A549 (cell line): ENCODE measurements at regions not wholly inside any gene's neighbourhood (a gene's known extent, or its start where the extent isn't known, plus 50 kb on each side); places are given as distances from the start of the nearest gene placed in this dataset.

Source experiments
- ATAC-seq, 2 experiments: fragments of 200-7000 bp in 1 of 2; fragments of >200 bp in 1 of 2; cut with Nextera tagmentation in 1 of 2; cut with Tn5 transposase in 1 of 2; 3 replicates each; pipeline versions ENCODE4 v1.8.0 to v1.9.1; 2018 to 2020; ENCODE audit warnings: mild to moderate bottlenecking in 1 of 2, moderate library complexity in 1 of 2
- CTCF ChIA-PET: fragments of 300-600 bp; sonication (Branson Sonifier 250); formaldehyde crosslinking; extraction: SDS; loops from one replicate; lab custom pipeline; 2021; ENCODE audit warnings: antibody characterized with exemption, inconsistent platforms; lab: Yijun Ruan, JAX
- POLR2A ChIA-PET: fragments of 350-600 bp; formaldehyde crosslinking; extraction: SDS; loops from one replicate; lab custom pipeline; 2021; ENCODE audit warnings: antibody characterized with exemption, inconsistent platforms; lab: Yijun Ruan, JAX
- DNase-seq, 2 experiments: peaks; one replicate each; pipeline versions ENCODE4 v3.0.0 to v3.0.0-alpha.2; 2011 to 2016; ENCODE audit warnings: low read depth in 1 of 2, low spot score in 1 of 2
- FAIRE-seq: peaks from 2 replicates; lab custom pipeline; 2011; peaks lifted over from hg19 to GRCh38; lab: Jason Lieb, UNC
- H3K27ac ChIP-seq, 2 experiments: fragments of >200 bp; sonication (Bioruptor Twin); formaldehyde crosslinking; 3 replicates each; pipeline ENCODE4 v1.5.1; 2016 to 2017
- H3K4me1 ChIP-seq: fragments of >200 bp; sonication (Bioruptor Twin); formaldehyde crosslinking; 3 replicates; pipeline ENCODE4 v1.6.1; 2016
- H3K4me2 ChIP-seq: fragments of >200 bp; sonication (Bioruptor Twin); formaldehyde crosslinking; 3 replicates; pipeline ENCODE4 v1.6.1; 2016
- H3K4me3 ChIP-seq: fragments of >200 bp; sonication (Bioruptor Twin); formaldehyde crosslinking; 3 replicates; pipeline ENCODE4 v1.5.1; 2016
- H3K9me3 ChIP-seq: fragments of >200 bp; sonication (Bioruptor Twin); formaldehyde crosslinking; 3 replicates; pipeline ENCODE4 v1.6.1; 2016
- BHLHE40 ChIP-seq: IDR thresholded peaks from 2 replicates; pipeline ENCODE4 v1.6.1; 2012; ENCODE audit warnings: low read depth, low read length, inconsistent platforms
- CBX8 ChIP-seq: fragments of 200-600 bp; sonication (generic); IDR thresholded peaks from 2 replicates; pipeline ENCODE4 v1.6.1; 2016
- EHF ChIP-seq: fragments of 250-450 bp; sonication (Bioruptor Pico); IDR thresholded peaks from 2 replicates; pipeline ENCODE4 v1.5.0; 2020; ENCODE audit warnings: mild to moderate bottlenecking
- ESRRA ChIP-seq: fragments of 150-350 bp; IDR thresholded peaks from 2 replicates; pipeline ENCODE4 v1.6.1; 2014; ENCODE audit warnings: mild to moderate bottlenecking, low read length, borderline replicate concordance
- FOSB ChIP-seq: fragments of 250-450 bp; sonication (Bioruptor Pico); IDR thresholded peaks from 2 replicates; pipeline ENCODE4 v1.5.0; 2020; ENCODE audit warnings: mild to moderate bottlenecking, moderate library complexity
- GATA3 ChIP-seq: IDR thresholded peaks from 2 replicates; pipeline ENCODE4 v1.6.1; 2012; ENCODE audit warnings: borderline replicate concordance
- HES2 ChIP-seq: fragments of >200 bp; sonication (Bioruptor Twin); formaldehyde crosslinking; IDR thresholded peaks from 2 replicates; pipeline ENCODE4 v1.6.1; 2016
- HOXB13 ChIP-seq: fragments of 250-450 bp; sonication (Bioruptor Pico); IDR thresholded peaks from 2 replicates; pipeline ENCODE4 v1.5.0; 2020; ENCODE audit warnings: low read depth, mild to moderate bottlenecking, moderate library complexity
- JUNB ChIP-seq: fragments of >200 bp; sonication (Bioruptor Twin); formaldehyde crosslinking; IDR thresholded peaks from 2 replicates; pipeline ENCODE4 v1.6.1; 2016
- MAZ ChIP-seq: fragments of 150-350 bp; IDR thresholded peaks from 2 replicates; pipeline ENCODE4 v1.6.1; 2014; ENCODE audit warnings: antibody characterized with exemption, low read depth, low read length, borderline replicate concordance
- NPAS2 ChIP-seq: fragments of 250-450 bp; sonication (Bioruptor Pico); IDR thresholded peaks from 2 replicates; pipeline ENCODE4 v1.8.0; 2022; ENCODE audit warnings: mild to moderate bottlenecking, moderate library complexity, borderline replicate concordance
- RARB ChIP-seq: fragments of 250-450 bp; sonication (Bioruptor Pico); IDR thresholded peaks from 2 replicates; pipeline ENCODE4 v1.8.0; 2021; ENCODE audit warnings: mild to moderate bottlenecking, moderate library complexity
- REST ChIP-seq: fragments of 200-600 bp; sonication (generic); IDR thresholded peaks from 2 replicates; pipeline ENCODE4 v1.6.1; 2016; ENCODE audit warnings: antibody characterized with exemption, mild to moderate bottlenecking, moderate library complexity
- RFX5 ChIP-seq: fragments of 450-650 bp; IDR thresholded peaks from 2 replicates; pipeline ENCODE4 v1.7.1; 2014; ENCODE audit warnings: antibody characterized with exemption, mild to moderate bottlenecking, moderate library complexity
- RNF2 ChIP-seq: fragments of 200-600 bp; sonication (generic); IDR thresholded peaks from 2 replicates; pipeline ENCODE4 v1.6.1; 2016; ENCODE audit warnings: low read depth, mild to moderate bottlenecking, antibody characterized with exemption, moderate library complexity, borderline replicate concordance
- USF2 ChIP-seq: fragments of 450-650 bp; IDR thresholded peaks from 2 replicates; pipeline ENCODE4 v1.6.1; 2014; ENCODE audit warnings: antibody characterized with exemption
- ZC3H11A ChIP-seq: fragments of 450-650 bp; IDR thresholded peaks from 2 replicates; pipeline ENCODE4 v1.6.1; 2014; ENCODE audit warnings: antibody characterized with exemption, mild to moderate bottlenecking
- ZFP36 ChIP-seq: fragments of 450-650 bp; IDR thresholded peaks from 2 replicates; pipeline ENCODE4 v1.6.1; 2014; ENCODE audit warnings: borderline replicate concordance; ENCODE audit not compliant: partially characterized antibody
- ZNF302 ChIP-seq: fragments of 250-450 bp; sonication (Bioruptor Pico); IDR thresholded peaks from 2 replicates; pipeline ENCODE4 v1.9.0; 2021; ENCODE audit warnings: inconsistent platforms, mild to moderate bottlenecking, moderate library complexity
- ZSCAN20 ChIP-seq: fragments of 250-450 bp; sonication (Bioruptor Pico); IDR thresholded peaks from 2 replicates; pipeline ENCODE4 v1.8.0; 2022; ENCODE audit warnings: mild to moderate bottlenecking, moderate library complexity
- WGBS: methylation state at CpG from one replicate; pipeline ENCODE4 v1.1.6; 2017; ENCODE audit errors: missing lambda C conversion rate; 5-methylcytosine and 5-hydroxymethylcytosine counted together
- TF ChIP-seq, protein P1 (sequence below): IDR thresholded peaks from 2 replicates; pipeline ENCODE4 v1.6.1; 2012; ENCODE audit warnings: low read depth, borderline replicate concordance

GRCh38 chr11:33959855-33960400 is 68.1 kb upstream of the LMO2 start:
- no peak for TF ChIP-seq CBX8
- no peak for TF ChIP-seq BHLHE40
- no peak for TF ChIP-seq RNF2
- TF ChIP-seq MAZ: no peak
- TF ChIP-seq EHF (CRISPR knock-in tag): no peak
- H3K4me2 ChIP-seq: no peak overlapping the region
- POLR2A ChIA-PET: no interaction called here
- WGBS: 84% methylated on average over 3 of the region's 3 CpGs
- H3K4me3 ChIP-seq: no peak overlapping the region
- DNase-seq (no peak), FAIRE-seq (no peak), ATAC-seq (no peak)
- no peaks in the 10 kb centered on the region for H3K4me1 ChIP-seq
- CTCF ChIA-PET: interaction anchor here (1.2 to 5.1 kb wide), 3 partner anchors 11 to 125 kb away, joined by 4 to 39 read pairs (median 17); no protein-coding TSS in a partner anchor
- no peaks in the 10 kb centered on the region for H3K9me3 ChIP-seq
- no peak overlapping the region for H3K27ac ChIP-seq

DNA sequence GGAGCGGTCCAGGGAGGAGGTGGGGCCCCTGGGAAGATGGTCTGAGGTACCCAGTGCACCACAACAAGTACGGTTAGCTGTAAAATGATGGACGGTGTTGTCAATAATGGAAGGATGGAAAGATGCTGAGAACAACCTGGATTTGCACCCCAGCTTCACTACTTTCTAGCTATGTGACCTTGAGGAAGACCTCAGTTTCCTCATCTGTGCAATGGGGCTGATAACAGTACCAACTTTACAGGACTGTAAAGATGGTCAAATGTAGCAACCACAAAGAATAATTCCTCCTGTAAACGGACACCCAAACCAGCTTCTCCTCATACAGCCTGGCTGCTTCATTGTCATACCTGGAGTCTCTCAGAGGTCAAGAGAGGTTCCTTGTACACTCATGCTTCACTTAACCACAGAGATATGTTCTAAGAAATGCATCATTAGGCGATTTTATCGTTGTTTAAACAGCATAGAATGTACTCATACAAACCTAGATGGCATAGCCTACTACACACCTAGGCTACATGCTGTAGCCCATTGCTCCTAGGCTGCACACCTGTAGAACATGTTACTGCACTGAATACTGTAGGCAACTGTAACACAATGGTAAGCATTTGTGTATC is 65.5 kb upstream of the LMO2 start:
- no peak for ATAC-seq
- CTCF ChIA-PET: interaction anchor here (1.0 to 5.1 kb wide), 2 partner anchors 13 to 99 kb away, joined by 7 to 39 read pairs; no protein-coding TSS in a partner anchor
- Histone ChIP-seq H3K4me3 (no peak overlapping the region), H3K9me3 (no peaks in the 10 kb centered on the region), H3K27ac (no peak overlapping the region), H3K4me1 (no peaks in the 10 kb centered on the region), H3K4me2 (no peak overlapping the region)
- WGBS: 41% methylated on average over 6 of the region's 6 CpGs
- POLR2A ChIA-PET: no interaction called here
- TF ChIP-seq HES2 (no peak), ESRRA (0 out of 2 replicates have a peak, but pooled peaks have one; percentile 8)
- FAIRE-seq: no peak
- no peak for DNase-seq

DNA sequence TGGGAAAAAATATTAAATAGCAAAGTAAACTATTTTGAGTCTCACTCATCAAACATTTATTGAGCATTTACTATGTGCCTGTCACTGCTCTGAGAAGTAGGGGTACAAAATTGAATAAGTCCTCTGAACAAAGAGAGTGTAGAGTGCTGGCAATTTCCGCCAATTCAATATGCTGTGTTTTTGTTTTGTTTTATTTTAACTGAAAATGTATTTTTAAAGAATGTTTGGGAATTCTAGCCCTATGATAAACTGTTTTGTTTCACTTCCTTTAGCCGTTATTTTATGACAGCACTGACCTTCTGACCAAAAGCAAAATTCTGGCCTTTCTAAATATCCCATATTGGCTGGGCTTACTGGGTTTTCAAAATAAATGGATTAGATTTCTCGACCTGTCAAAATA is 64.7 kb upstream of the LMO2 start:
- ChIA-PET POLR2A (no interaction called here), CTCF (interaction anchor here (5.1 kb wide), 1 partner anchor 14 kb away, joined by 39 read pairs; no protein-coding TSS in a partner anchor)
- FAIRE-seq (no peak), DNase-seq (no peak), ATAC-seq (no peak)
- TF ChIP-seq GATA3 (no peak), FOSB (CRISPR knock-in tag) (no peak), NPAS2 (no peak), JUNB (no peak), ZNF302 (CRISPR knock-in tag) (no peak), HOXB13 (CRISPR knock-in tag) (no peak), ZFP36 (no peak), RFX5 (no peak)
- no peak overlapping the region for H3K27ac ChIP-seq
- no peak overlapping the region for H3K4me3 ChIP-seq
- no peaks in the 10 kb centered on the region for H3K4me1 ChIP-seq
- no peaks in the 10 kb centered on the region for H3K9me3 ChIP-seq
- 58% methylated on average over 3 of the region's 3 CpGs for WGBS
- H3K4me2 ChIP-seq: no peak overlapping the region

DNA sequence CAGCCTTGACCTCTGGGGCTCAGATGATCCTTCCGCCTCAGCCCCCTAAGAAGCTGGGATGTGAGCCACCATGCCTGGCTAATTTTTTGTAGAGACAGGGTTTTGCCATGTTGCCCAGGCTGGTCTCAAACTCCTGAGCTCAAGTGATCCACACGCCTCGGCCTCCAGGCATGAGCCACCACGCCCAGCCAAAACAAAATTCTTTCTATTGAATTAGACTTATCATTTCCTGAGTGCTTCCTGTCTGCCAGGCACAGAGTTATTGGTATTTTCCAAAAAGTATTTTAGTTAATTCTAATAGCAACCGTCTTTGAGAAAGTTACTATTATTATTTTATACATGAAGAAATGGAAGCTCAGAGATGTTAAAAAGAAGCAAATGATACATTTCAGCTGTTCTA is 61.4 kb upstream of the LMO2 start:
- TF ChIP-seq USF2 (no peak), MAZ (no peak), RARB (CRISPR knock-in tag) (no peak), REST (no peak), ZNF302 (CRISPR knock-in tag) (no peak), ZSCAN20 (CRISPR knock-in tag) (no peak), ESRRA (no peak), ZC3H11A (no peak)
- TF ChIP-seq, protein P1, sequence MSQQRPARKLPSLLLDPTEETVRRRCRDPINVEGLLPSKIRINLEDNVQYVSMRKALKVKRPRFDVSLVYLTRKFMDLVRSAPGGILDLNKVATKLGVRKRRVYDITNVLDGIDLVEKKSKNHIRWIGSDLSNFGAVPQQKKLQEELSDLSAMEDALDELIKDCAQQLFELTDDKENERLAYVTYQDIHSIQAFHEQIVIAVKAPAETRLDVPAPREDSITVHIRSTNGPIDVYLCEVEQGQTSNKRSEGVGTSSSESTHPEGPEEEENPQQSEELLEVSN: no peak
- FAIRE-seq (no peak), DNase-seq (no peak), ATAC-seq (no peak)
- no peak overlapping the region for H3K4me2 ChIP-seq
- WGBS: 69% methylated on average over 5 of the region's 5 CpGs
- no peak overlapping the region for H3K4me3 ChIP-seq
- H3K27ac ChIP-seq: no peak overlapping the region
- no peaks in the 10 kb centered on the region for H3K4me1 ChIP-seq
- ChIA-PET CTCF (interaction anchor here (3.6 kb wide), 1 partner anchor 18 kb away, joined by 19 read pairs; no protein-coding TSS in a partner anchor), POLR2A (no interaction called here)
- no peaks in the 10 kb centered on the region for H3K9me3 ChIP-seq
